Common myeloid progenitor, CD34-positive (primary cell): ENCODE measurements at regions not wholly inside any gene's neighbourhood (a gene's known extent, or its start where the extent isn't known, plus 50 kb on each side); places are given as distances from the start of the nearest gene placed in this dataset.

Experiments
- CTCF ChIA-PET: fragments of 350-600 bp; sonication (Branson Sonifier 250); formaldehyde crosslinking; loops from one replicate; lab custom pipeline; 2021; ENCODE audit warnings: antibody characterized with exemption; lab: Charles Lee
- POLR2A ChIA-PET: fragments of 350-600 bp; sonication (Branson Sonifier 250); formaldehyde crosslinking; loops from one replicate; lab custom pipeline; 2021; ENCODE audit warnings: antibody characterized with exemption; lab: Charles Lee
- DNase-seq, 3 donors: peaks; one replicate each; pipeline versions ENCODE4 v3.0.0 to v3.0.0-alpha.2; 2013
- H3K27ac ChIP-seq, 2 experiments: 1 replicate in 1 of 2; 2 replicates in 1 of 2; pipeline ENCODE4 v1.7.0; 2013; ENCODE audit warnings: inconsistent platforms in 2 of 2, low read length in 2 of 2, mild to moderate bottlenecking in 2 of 2, low read depth in 1 of 2, moderate library complexity in 1 of 2; ENCODE audit not compliant: severe bottlenecking in 2 of 2, insufficient read depth in 1 of 2, poor library complexity in 1 of 2
- H3K27me3 ChIP-seq, 5 experiments: replicated peaks in 2 of 5; 1 replicate in 3 of 5; 2 replicates in 2 of 5; pipeline versions ENCODE4 v1.6.1 to v1.7.0; 2013; ENCODE audit warnings: low read length in 4 of 5, mild to moderate bottlenecking in 2 of 5, moderate library complexity in 2 of 5, inconsistent platforms in 1 of 5; ENCODE audit not compliant: insufficient read depth in 5 of 5, control insufficient read depth in 4 of 5
- H3K36me3 ChIP-seq, 4 experiments: 1 replicate in 2 of 4; 2 replicates in 2 of 4; pipeline versions ENCODE4 v1.6.1 to v1.7.0; 2013; ENCODE audit warnings: low read length in 3 of 4, control low read depth in 1 of 4, mild to moderate bottlenecking in 1 of 4; ENCODE audit not compliant: control insufficient read depth in 4 of 4, insufficient read depth in 4 of 4
- H3K4me1 ChIP-seq, 4 experiments: 1 replicate in 3 of 4; 2 replicates in 1 of 4; pipeline versions ENCODE4 v1.6.1 to v1.7.1; 2013; ENCODE audit warnings: low read length in 3 of 4, mild to moderate bottlenecking in 3 of 4, control low read depth in 1 of 4, inconsistent platforms in 1 of 4, moderate library complexity in 1 of 4; ENCODE audit not compliant: control insufficient read depth in 4 of 4, insufficient read depth in 4 of 4; ENCODE audit errors: control extremely low read depth in 1 of 4
- H3K4me3 ChIP-seq, 7 experiments: 1 replicate in 4 of 7; 2 replicates in 3 of 7; pipeline versions ENCODE4 v1.5.1 to v1.7.0; 2013; ENCODE audit warnings: mild to moderate bottlenecking in 7 of 7, low read length in 6 of 7, moderate library complexity in 6 of 7, inconsistent platforms in 2 of 7, low read depth in 2 of 7, control low read depth in 1 of 7; ENCODE audit not compliant: insufficient read depth in 4 of 7, control insufficient read depth in 1 of 7; ENCODE audit errors: extremely low read depth in 1 of 7
- H3K9me3 ChIP-seq, 5 experiments: 1 replicate in 4 of 5; 2 replicates in 1 of 5; pipeline versions ENCODE4 v1.6.1 to v1.7.1; 2013; ENCODE audit warnings: low read length in 4 of 5, mild to moderate bottlenecking in 2 of 5, inconsistent platforms in 1 of 5, low read depth in 1 of 5, moderate library complexity in 1 of 5; ENCODE audit not compliant: control insufficient read depth in 4 of 5, insufficient read depth in 2 of 5; ENCODE audit errors: control extremely low read depth in 1 of 5
- WGBS: methylation state at CpG from one replicate; pipeline ENCODE4 v1.1.5; 2013; ENCODE audit not compliant: insufficient coverage; 5-methylcytosine and 5-hydroxymethylcytosine counted together

GRCh38 chr5:124808842-124809268, 62.4 kb upstream of the ZNF608 start:
- ChIA-PET CTCF (interaction anchor here (1.4 kb wide), 1 partner anchor 13 kb away, joined by 4 read pairs; no protein-coding TSS in a partner anchor), POLR2A (no interaction called here)
- no peak for DNase-seq
- Histone ChIP-seq H3K4me3 (no peak overlapping the region), H3K27ac (no peak overlapping the region), H3K27me3 (no peaks in the 10 kb centered on the region), H3K9me3 (no peaks in the 10 kb centered on the region), H3K36me3 (no peaks in the 10 kb centered on the region), H3K4me1 (peaks cover 0 to 6% (median 0%) of the 10 kb centered on the region in 4 experiments)
- 93% methylated on average over 18 of the region's 24 CpGs for WGBS

GRCh38 chr5:124810396-124811006, 64.1 kb upstream of the ZNF608 start:
- DNase-seq = no peak
- no peaks in the 10 kb centered on the region for H3K27me3 ChIP-seq
- H3K36me3 ChIP-seq = no peaks in the 10 kb centered on the region
- WGBS = 100% methylated on average over 3 of the region's 3 CpGs
- no peak overlapping the region for H3K27ac ChIP-seq
- H3K4me3 ChIP-seq = no peak overlapping the region
- POLR2A ChIA-PET = interaction anchor here (0.7 kb wide), 1 partner anchor 153 kb away, joined by 3 read pairs; no protein-coding TSS in a partner anchor
- H3K9me3 ChIP-seq = no peaks in the 10 kb centered on the region
- H3K4me1 ChIP-seq = peaks cover 0 to 6% (median 0%) of the 10 kb centered on the region in 4 experiments
- CTCF ChIA-PET = no interaction called here

GRCh38 chr5:124812771-124813358, 66.4 kb upstream of the ZNF608 start:
- H3K36me3 ChIP-seq = no peaks in the 10 kb centered on the region
- POLR2A ChIA-PET = no interaction called here
- no peak for DNase-seq
- CTCF ChIA-PET = interaction anchor here (0.6 to 1.1 kb wide), 2 partner anchors 8 to 127 kb away, joined by 3 read pairs; no protein-coding TSS in a partner anchor
- H3K4me1 ChIP-seq = no peaks in the 10 kb centered on the region
- H3K4me3 ChIP-seq = no peak overlapping the region
- no peaks in the 10 kb centered on the region for H3K9me3 ChIP-seq
- 96% methylated on average over 4 of the region's 5 CpGs for WGBS
- H3K27ac ChIP-seq = no peak overlapping the region
- no peaks in the 10 kb centered on the region for H3K27me3 ChIP-seq

GRCh38 chr5:124816381-124816780, 69.9 kb upstream of the ZNF608 start:
- Histone ChIP-seq H3K27ac (no peak overlapping the region), H3K9me3 (no peaks in the 10 kb centered on the region), H3K4me3 (no peak overlapping the region), H3K36me3 (no peaks in the 10 kb centered on the region), H3K27me3 (no peaks in the 10 kb centered on the region), H3K4me1 (no peaks in the 10 kb centered on the region)
- POLR2A ChIA-PET = no interaction called here
- CTCF ChIA-PET = no interaction called here
- DNase-seq = no peak
- WGBS = 100% methylated on average over 5 of the region's 7 CpGs

GRCh38 chr5:124819201-124819600, 72.8 kb upstream of the ZNF608 start:
- H3K27ac ChIP-seq = no peak overlapping the region

GRCh38 chr5:124822647-124823046, 76.2 kb upstream of the ZNF608 start:
- CTCF ChIA-PET = no interaction called here
- POLR2A ChIA-PET = no interaction called here
- 100% methylated on average over 1 of the region's 2 CpGs for WGBS

More at GRCh38 chr5:124819201-124819600, 72.8 kb upstream of the ZNF608 start:
- no peaks in the 10 kb centered on the region for H3K36me3 ChIP-seq
- ChIA-PET POLR2A (interaction anchor here (0.5 kb wide), 1 partner anchor 1277 kb away, joined by 3 read pairs; no protein-coding TSS in a partner anchor), CTCF (no interaction called here)
- H3K27me3 ChIP-seq = no peaks in the 10 kb centered on the region
- 100% methylated on average over 2 of the region's 3 CpGs for WGBS
- DNase-seq = no peak
- no peak overlapping the region for H3K4me3 ChIP-seq
- H3K9me3 ChIP-seq = no peaks in the 10 kb centered on the region
- H3K4me1 ChIP-seq = no peaks in the 10 kb centered on the region

GRCh38 chr5:124823380-124823779, 76.9 kb upstream of the ZNF608 start:
- Histone ChIP-seq H3K27me3 (no peaks in the 10 kb centered on the region), H3K4me1 (no peaks in the 10 kb centered on the region), H3K9me3 (no peaks in the 10 kb centered on the region), H3K4me3 (no peak overlapping the region), H3K36me3 (no peaks in the 10 kb centered on the region), H3K27ac (no peak overlapping the region)
- no peak for DNase-seq
- WGBS = 51% methylated on average over 2 of the region's 3 CpGs
- ChIA-PET POLR2A (no interaction called here), CTCF (no interaction called here)

More at GRCh38 chr5:124822647-124823046, 76.2 kb upstream of the ZNF608 start:
- no peak overlapping the region for H3K4me3 ChIP-seq
- no peaks in the 10 kb centered on the region for H3K9me3 ChIP-seq
- DNase-seq = no peak
- no peak overlapping the region for H3K27ac ChIP-seq
- no peaks in the 10 kb centered on the region for H3K27me3 ChIP-seq
- no peaks in the 10 kb centered on the region for H3K36me3 ChIP-seq
- no peaks in the 10 kb centered on the region for H3K4me1 ChIP-seq
